Neural progenitor cell (in vitro differentiated cells): ENCODE measurements at regions not wholly inside any gene's neighbourhood (a gene's known extent, or its start where the extent isn't known, plus 50 kb on each side); places are given as distances from the start of the nearest gene placed in this dataset.

Source experiments
- CTCF ChIP-seq: fragments of 200-600 bp; sonication (generic); IDR thresholded peaks from 2 replicates; pipeline ENCODE4 v1.5.1; 2017; ENCODE audit warnings: antibody characterized with exemption, mild to moderate bottlenecking
- EZH2 ChIP-seq: fragments of 200-600 bp; sonication (generic); IDR thresholded peaks from 2 replicates; pipeline ENCODE4 v1.6.1; 2017; ENCODE audit warnings: antibody characterized with exemption, mild to moderate bottlenecking, moderate library complexity

GRCh38 chr4:127446427-127446885 lies 186.3 kb upstream of the INTU start:
- TF ChIP-seq EZH2 (no peak), CTCF (no peak)
